CD4-positive, CD25-positive, alpha-beta regulatory T cell (primary cell): ENCODE measurements at regions not wholly inside any gene's neighbourhood (a gene's known extent, or its start where the extent isn't known, plus 50 kb on each side); places are given as distances from the start of the nearest gene placed in this dataset.
"Not testable (repeated sequence)": the region's sequence is repeated elsewhere in the genome, so short reads cannot be mapped to it uniquely, and the experiment has no call there.

Experiments used
- ATAC-seq, 2 donors: fragments of 150-1000 bp; cut with Tn5 transposase; one replicate each; pipeline ENCODE4 v1.10.0; 2021; ENCODE audit warnings: low read depth in 2 of 2, moderate number of reproducible peaks in 2 of 2, moderate library complexity in 1 of 2
- DNase-seq, 3 donors: peaks; one replicate each; pipeline versions ENCODE4 v3.0.0 to v3.0.0-alpha.2; 2012 to 2022; ENCODE audit warnings: mixed read lengths in 1 of 3
- H3K27ac ChIP-seq: one replicate; pipeline ENCODE4 v1.7.0; 2013; ENCODE audit warnings: mild to moderate bottlenecking, low read length; ENCODE audit not compliant: insufficient read depth, poor library complexity, severe bottlenecking
- H3K27me3 ChIP-seq: one replicate; pipeline ENCODE4 v1.7.0; 2013; ENCODE audit warnings: low read length; ENCODE audit not compliant: control insufficient read depth, insufficient read depth
- H3K36me3 ChIP-seq: one replicate; pipeline ENCODE4 v1.7.0; 2013; ENCODE audit warnings: mild to moderate bottlenecking, low read length, moderate library complexity; ENCODE audit not compliant: control insufficient read depth, insufficient read depth
- H3K4me1 ChIP-seq: 2 replicates; pipeline ENCODE4 v1.7.0; 2013; ENCODE audit warnings: mild to moderate bottlenecking, low read length; ENCODE audit not compliant: insufficient read depth, control insufficient read depth, poor library complexity, severe bottlenecking
- H3K4me3 ChIP-seq: one replicate; pipeline ENCODE4 v1.7.0; 2013; ENCODE audit warnings: low read depth, mild to moderate bottlenecking, low read length, moderate library complexity
- H3K9me3 ChIP-seq, 2 experiments: 1 replicate in 1 of 2; 2 replicates in 1 of 2; pipeline ENCODE4 v1.7.0; 2013; ENCODE audit warnings: low read length in 2 of 2, mild to moderate bottlenecking in 1 of 2, moderate library complexity in 1 of 2; ENCODE audit not compliant: control insufficient read depth in 2 of 2
- H3K27ac Mint-ChIP-seq, 3 donors: one replicate each; pipeline ENCODE4 v1.8.0; 2020 to 2022; ENCODE audit warnings: mild to moderate bottlenecking in 3 of 3, mixed read lengths in 3 of 3, moderate library complexity in 2 of 3
- H3K27me3 Mint-ChIP-seq: one replicate; pipeline ENCODE4 v1.8.0; 2022; ENCODE audit warnings: mild to moderate bottlenecking, mixed read lengths
- H3K36me3 Mint-ChIP-seq: one replicate; pipeline ENCODE4 v1.8.0; 2020; ENCODE audit warnings: mixed read lengths
- H3K4me1 Mint-ChIP-seq, 4 donors: one replicate each; pipeline ENCODE4 v1.8.0; 2020 to 2022; ENCODE audit warnings: mixed read lengths in 4 of 4, mild to moderate bottlenecking in 1 of 4
- H3K4me3 Mint-ChIP-seq, 4 donors: one replicate each; pipeline ENCODE4 v1.8.0; 2020 to 2022; ENCODE audit warnings: mild to moderate bottlenecking in 4 of 4, mixed read lengths in 4 of 4, moderate library complexity in 3 of 4
- H3K9me3 Mint-ChIP-seq, 7 donors: one replicate each; pipeline ENCODE4 v1.8.0; 2020 to 2022; ENCODE audit warnings: mixed read lengths in 7 of 7, mild to moderate bottlenecking in 3 of 7, moderate library complexity in 2 of 7

- Histone ChIP-seq H3K9me3 (no peaks in the 10 kb centered on the region), H3K4me1 (no peaks in the 10 kb centered on the region), H3K4me3 (no peak overlapping the region), H3K27ac (no peak overlapping the region), H3K27me3 (no peaks in the 10 kb centered on the region), H3K36me3 (no peaks in the 10 kb centered on the region)
- no peaks in the 10 kb centered on the region for H3K36me3 Mint-ChIP-seq
- DNase-seq = no peak
- no peaks in the 10 kb centered on the region for H3K27me3 Mint-ChIP-seq
- no peak for ATAC-seq
- no peak overlapping the region for H3K4me3 Mint-ChIP-seq
- peak overlapping the region in 1 of 3 donors; percentile 16 for H3K27ac Mint-ChIP-seq
- H3K9me3 Mint-ChIP-seq = peaks cover 0 to 8% (median 0%) of the 10 kb centered on the region in 7 donors
- no peaks in the 10 kb centered on the region for H3K4me1 Mint-ChIP-seq
Measured at GRCh38 chr3:104429727-104430126, 937.0 kb upstream of the ALCAM start.

GRCh38 chr3:104436506-104436905, 930.2 kb upstream of the ALCAM start:
- Histone ChIP-seq H3K36me3 (no peaks in the 10 kb centered on the region), H3K4me3 (no peak overlapping the region), H3K27me3 (no peaks in the 10 kb centered on the region), H3K27ac (no peak overlapping the region), H3K9me3 (no peaks in the 10 kb centered on the region), H3K4me1 (no peaks in the 10 kb centered on the region)
- Mint-ChIP-seq H3K36me3 (no peaks in the 10 kb centered on the region), H3K27ac (no peak overlapping the region), H3K27me3 (no peaks in the 10 kb centered on the region), H3K9me3 (peaks cover 0 to 13% (median 0%) of the 10 kb centered on the region in 7 donors), H3K4me3 (no peak overlapping the region), H3K4me1 (no peaks in the 10 kb centered on the region)
- ATAC-seq (no peak), DNase-seq (no peak)

- H3K4me1 ChIP-seq = no peaks in the 10 kb centered on the region
- no peak overlapping the region for H3K27ac Mint-ChIP-seq
- no peak for ATAC-seq
Measured at GRCh38 chr3:104437131-104437750, 929.5 kb upstream of the ALCAM start.

GRCh38 chr3:104437891-104438290, 928.8 kb upstream of the ALCAM start:
- H3K4me3 ChIP-seq = no peak overlapping the region
- H3K4me1 Mint-ChIP-seq = no peaks in the 10 kb centered on the region
- H3K27me3 ChIP-seq = no peaks in the 10 kb centered on the region
- no peaks in the 10 kb centered on the region for H3K27me3 Mint-ChIP-seq
- H3K27ac Mint-ChIP-seq = no peak overlapping the region
- no peak overlapping the region for H3K4me3 Mint-ChIP-seq
- H3K9me3 ChIP-seq = no peaks in the 10 kb centered on the region
- no peaks in the 10 kb centered on the region for H3K36me3 Mint-ChIP-seq
- no peaks in the 10 kb centered on the region for H3K36me3 ChIP-seq
- H3K9me3 Mint-ChIP-seq = peaks cover 0 to 11% (median 0%) of the 10 kb centered on the region in 7 donors
- H3K27ac ChIP-seq = no peak overlapping the region
- no peaks in the 10 kb centered on the region for H3K4me1 ChIP-seq
- DNase-seq (no peak), ATAC-seq (no peak)

More at GRCh38 chr3:104437131-104437750, 929.5 kb upstream of the ALCAM start:
- no peak for DNase-seq
- Histone ChIP-seq H3K9me3 (no peaks in the 10 kb centered on the region), H3K27ac (no peak overlapping the region), H3K4me3 (no peak overlapping the region), H3K27me3 (no peaks in the 10 kb centered on the region), H3K36me3 (no peaks in the 10 kb centered on the region)
- H3K27me3 Mint-ChIP-seq = no peaks in the 10 kb centered on the region
- H3K4me3 Mint-ChIP-seq = no peak overlapping the region
- peaks cover 0 to 15% (median 0%) of the 10 kb centered on the region in 7 donors for H3K9me3 Mint-ChIP-seq
- H3K4me1 Mint-ChIP-seq = no peaks in the 10 kb centered on the region
- H3K36me3 Mint-ChIP-seq = no peaks in the 10 kb centered on the region

GRCh38 chr3:104438706-104439105, 928.0 kb upstream of the ALCAM start:
- H3K27ac Mint-ChIP-seq = no peak overlapping the region
- ATAC-seq = no peak

GRCh38 chr3:104445252-104445919, 921.3 kb upstream of the ALCAM start:
- not testable (repeated sequence) for H3K4me1 Mint-ChIP-seq, H3K4me3 ChIP-seq, H3K4me1 ChIP-seq, DNase-seq, H3K9me3 ChIP-seq, ATAC-seq, H3K4me3 Mint-ChIP-seq, H3K27ac ChIP-seq, H3K27ac Mint-ChIP-seq, H3K36me3 Mint-ChIP-seq, H3K27me3 Mint-ChIP-seq, H3K27me3 ChIP-seq, H3K9me3 Mint-ChIP-seq, H3K36me3 ChIP-seq

More at GRCh38 chr3:104438706-104439105, 928.0 kb upstream of the ALCAM start:
- Mint-ChIP-seq H3K4me3 (no peak overlapping the region), H3K9me3 (peaks cover 0 to 7% (median 0%) of the 10 kb centered on the region in 7 donors), H3K36me3 (no peaks in the 10 kb centered on the region), H3K4me1 (no peaks in the 10 kb centered on the region), H3K27me3 (no peaks in the 10 kb centered on the region)
- Histone ChIP-seq H3K27me3 (no peaks in the 10 kb centered on the region), H3K36me3 (no peaks in the 10 kb centered on the region), H3K4me1 (no peaks in the 10 kb centered on the region), H3K27ac (no peak overlapping the region), H3K9me3 (no peaks in the 10 kb centered on the region), H3K4me3 (no peak overlapping the region)
- DNase-seq = no peak

- Histone ChIP-seq H3K36me3 (no peaks in the 10 kb centered on the region), H3K4me1 (no peaks in the 10 kb centered on the region), H3K27ac (no peak overlapping the region), H3K9me3 (no peaks in the 10 kb centered on the region), H3K27me3 (no peaks in the 10 kb centered on the region), H3K4me3 (no peak overlapping the region)
- Mint-ChIP-seq H3K4me1 (no peaks in the 10 kb centered on the region), H3K9me3 (peaks cover 0 to 9% (median 2%) of the 10 kb centered on the region in 7 donors), H3K36me3 (no peaks in the 10 kb centered on the region), H3K4me3 (no peak overlapping the region), H3K27me3 (no peaks in the 10 kb centered on the region), H3K27ac (no peak overlapping the region)
- ATAC-seq (no peak), DNase-seq (no peak)
Measured at GRCh38 chr3:104447681-104448080, 919.0 kb upstream of the ALCAM start.

GRCh38 chr3:104452697-104453096, 914.0 kb upstream of the ALCAM start:
- Mint-ChIP-seq H3K27ac (no peak overlapping the region), H3K4me1 (no peaks in the 10 kb centered on the region), H3K36me3 (no peaks in the 10 kb centered on the region), H3K4me3 (no peak overlapping the region), H3K9me3 (peaks cover 0 to 6% (median 2%) of the 10 kb centered on the region in 7 donors), H3K27me3 (no peaks in the 10 kb centered on the region)
- Histone ChIP-seq H3K36me3 (no peaks in the 10 kb centered on the region), H3K4me3 (no peak overlapping the region), H3K4me1 (no peaks in the 10 kb centered on the region), H3K27me3 (no peaks in the 10 kb centered on the region), H3K27ac (no peak overlapping the region), H3K9me3 (no peaks in the 10 kb centered on the region)
- DNase-seq (no peak), ATAC-seq (no peak)
